ENCODE measurements at regions not wholly inside any gene's neighbourhood (a gene's known extent, or its start where the extent isn't known, plus 50 kb on each side); places are given as distances from the start of the nearest gene placed in this dataset.

GRCh38 chr6:93918258-93918657 lies 498.9 kb upstream of the EPHA7 start:
- no peak for TF ChIP-seq CTCF (IDR thresholded peaks at IDR 0.05 in 4 of 5, conservative IDR thresholded peaks at IDR 0.05 in 1 of 5)
- no peak for TF ChIP-seq POLR2A (IDR thresholded peaks at IDR 0.05)

Data from gastrocnemius medialis (tissue), 4 donors.